ENCODE measurements at regions not wholly inside any gene's neighbourhood (a gene's known extent, or its start where the extent isn't known, plus 50 kb on each side); places are given as distances from the start of the nearest gene placed in this dataset.
A peak's percentile ranks its signal among the peaks of the same experiment; 100 is the strongest.

- peak in 1 of 3 experiments; percentile 4 for DNase-seq
These were observed 920.2 kb downstream of the GRIK2 start for GRCh38 chr6:102313699-102314098.

- no peak for DNase-seq
These were observed 916.2 kb downstream of the GRIK2 start for GRCh38 chr6:102309700-102310099.

GRCh38 chr6:102300350-102300749, 906.8 kb downstream of the GRIK2 start:
- DNase-seq = no peak

- no peak for DNase-seq
These were observed 904.5 kb downstream of the GRIK2 start for GRCh38 chr6:102298051-102298450.

All from NCI-H1417 (cell line).